ENCODE measurements at regions not wholly inside any gene's neighbourhood (a gene's known extent, or its start where the extent isn't known, plus 50 kb on each side); places are given as distances from the start of the nearest gene placed in this dataset.

DNA sequence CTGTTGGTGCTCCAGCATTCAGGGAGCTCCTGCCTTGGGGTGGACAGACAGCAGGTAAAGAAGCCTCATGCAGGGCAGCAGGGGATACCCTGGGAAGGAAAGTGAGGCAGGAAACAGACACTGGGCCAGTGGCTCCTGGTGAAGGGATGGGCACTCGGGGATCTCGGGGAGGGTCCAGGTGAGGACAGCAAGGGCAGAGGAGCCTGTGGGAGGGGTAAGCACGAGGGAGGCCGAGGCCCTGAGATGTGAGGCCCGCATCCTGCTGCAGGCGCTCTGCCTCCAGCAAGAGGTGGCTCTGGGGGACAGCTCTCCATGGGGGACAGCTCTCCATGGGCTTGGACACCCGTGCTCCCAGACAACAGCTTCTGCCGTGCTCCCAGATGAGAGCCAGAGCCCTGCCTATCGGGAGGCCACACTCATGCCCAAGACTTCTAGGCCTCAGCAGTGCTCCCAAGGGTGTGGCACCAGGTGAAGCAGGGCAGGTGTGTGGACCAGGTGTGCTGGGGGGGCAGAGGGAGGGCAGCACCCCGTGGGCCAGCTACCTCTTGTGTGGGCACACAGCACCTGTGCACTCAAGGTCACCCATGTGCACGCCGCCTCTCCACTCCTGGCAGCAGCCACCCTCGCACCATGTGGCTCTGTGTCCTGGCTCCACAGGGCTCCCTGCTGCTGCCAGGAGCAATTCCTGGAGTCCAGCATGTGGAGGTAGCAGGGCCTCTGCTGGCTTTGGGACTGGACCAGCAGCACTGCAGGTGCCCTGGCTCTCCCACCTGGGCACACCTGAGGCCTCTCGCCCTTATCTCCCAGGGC, 93.6 kb upstream of the INSIG1 start:
- no peak overlapping the region for H3K27ac ChIP-seq (ENCODE audit: low read depth in 1 of 2, low read length in 2 of 2)
- intact Hi-C loops (cut with DNase I, micrococcal nuclease): loop anchor here (5.0 to 10.0 kb wide), 3 partner anchors 202 to 441 kb away; partner anchors contain the start of genes PAXIP1 (in 1 of the 2) and RBM33 (in 1 of the 2)

GRCh38 chr7:155204744-155205367, 92.8 kb upstream of the INSIG1 start:
- H3K4me3 ChIP-seq (ENCODE audit: low read length): peak overlapping the region; percentile 69
- intact Hi-C loops (cut with DNase I, micrococcal nuclease): loop anchor here (1.0 to 10.0 kb wide), 6 partner anchors 94 to 440 kb away; partner anchors contain the start of genes PAXIP1 (in 1 of the 2) and RBM33 (in 1 of the 2)
- DNase-seq: peak in 1 of 14 experiments; percentile 36
- Mint-ChIP-seq H3K4me1 (ENCODE audit: low read depth) (peaks cover 22% of the 10 kb centered on the region), H3K27ac (peak overlapping the region; percentile 93), H3K4me3 (peak overlapping the region; percentile 91), H3K27me3 (no peaks in the 10 kb centered on the region), H3K9me3 (no peaks in the 10 kb centered on the region), H3K36me3 (ENCODE audit: low read depth) (no peaks in the 10 kb centered on the region)
- no peaks in the 10 kb centered on the region for H3K36me3 ChIP-seq (ENCODE audit: insufficient read depth, low read length)
- ATAC-seq (ENCODE audit: poor library complexity): no peak
- peaks cover 29% of the 10 kb centered on the region for H3K4me1 ChIP-seq (ENCODE audit: insufficient read depth, low read length)
- TF ChIP-seq, protein P1, sequence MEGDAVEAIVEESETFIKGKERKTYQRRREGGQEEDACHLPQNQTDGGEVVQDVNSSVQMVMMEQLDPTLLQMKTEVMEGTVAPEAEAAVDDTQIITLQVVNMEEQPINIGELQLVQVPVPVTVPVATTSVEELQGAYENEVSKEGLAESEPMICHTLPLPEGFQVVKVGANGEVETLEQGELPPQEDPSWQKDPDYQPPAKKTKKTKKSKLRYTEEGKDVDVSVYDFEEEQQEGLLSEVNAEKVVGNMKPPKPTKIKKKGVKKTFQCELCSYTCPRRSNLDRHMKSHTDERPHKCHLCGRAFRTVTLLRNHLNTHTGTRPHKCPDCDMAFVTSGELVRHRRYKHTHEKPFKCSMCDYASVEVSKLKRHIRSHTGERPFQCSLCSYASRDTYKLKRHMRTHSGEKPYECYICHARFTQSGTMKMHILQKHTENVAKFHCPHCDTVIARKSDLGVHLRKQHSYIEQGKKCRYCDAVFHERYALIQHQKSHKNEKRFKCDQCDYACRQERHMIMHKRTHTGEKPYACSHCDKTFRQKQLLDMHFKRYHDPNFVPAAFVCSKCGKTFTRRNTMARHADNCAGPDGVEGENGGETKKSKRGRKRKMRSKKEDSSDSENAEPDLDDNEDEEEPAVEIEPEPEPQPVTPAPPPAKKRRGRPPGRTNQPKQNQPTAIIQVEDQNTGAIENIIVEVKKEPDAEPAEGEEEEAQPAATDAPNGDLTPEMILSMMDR (IDR thresholded peaks at IDR 0.05): no peak
- peaks cover 0 to 3% of the 10 kb centered on the region in 2 experiments for H3K9me3 ChIP-seq (ENCODE audit: control insufficient read depth in 1 of 2, insufficient read depth in 1 of 2, low read length in 2 of 2)
- no peaks in the 10 kb centered on the region for H3K27me3 ChIP-seq (ENCODE audit: control insufficient read depth in 1 of 2, insufficient read depth in 2 of 2, low read length in 2 of 2)
- ChIA-PET CTCF (interaction anchor here (0.7 to 2.4 kb wide), 5 partner anchors 15 to 140 kb away, joined by 3 to 19 read pairs (median 6); no protein-coding TSS in a partner anchor), POLR2A (interaction anchor here (0.6 to 3.4 kb wide), 5 partner anchors 93 to 442 kb away, joined by 3 to 114 read pairs (median 7); partner anchors contain the start of genes INSIG1 and PAXIP1)
- peak overlapping the region; percentile 65 to 93 for H3K27ac ChIP-seq (ENCODE audit: low read depth in 1 of 2, low read length in 2 of 2)

More for the DNA sequence above, 93.6 kb upstream of the INSIG1 start:
- Mint-ChIP-seq H3K9me3 (no peaks in the 10 kb centered on the region), H3K36me3 (ENCODE audit: low read depth) (no peaks in the 10 kb centered on the region), H3K27ac (no peak overlapping the region), H3K4me1 (ENCODE audit: low read depth) (peaks cover 22% of the 10 kb centered on the region), H3K4me3 (peak overlapping the region; percentile 26), H3K27me3 (no peaks in the 10 kb centered on the region)
- CTCF ChIA-PET: interaction anchor here (2.4 kb wide), 1 partner anchor 141 kb away, joined by 19 read pairs; no protein-coding TSS in a partner anchor
- no peaks in the 10 kb centered on the region for H3K36me3 ChIP-seq (ENCODE audit: insufficient read depth, low read length)
- DNase-seq (peak in 1 of 14 experiments; percentile 34), ATAC-seq (ENCODE audit: poor library complexity) (no peak)
- H3K4me3 ChIP-seq (ENCODE audit: low read length): no peak overlapping the region
- POLR2A ChIA-PET: interaction anchor here (1.9 to 3.4 kb wide), 2 partner anchors 94 to 141 kb away, joined by 8 to 114 read pairs; partner anchors contain the start of gene INSIG1
- peaks cover 29% of the 10 kb centered on the region for H3K4me1 ChIP-seq (ENCODE audit: insufficient read depth, low read length)
- H3K27me3 ChIP-seq (ENCODE audit: control insufficient read depth in 1 of 2, insufficient read depth in 2 of 2, low read length in 2 of 2): no peaks in the 10 kb centered on the region
- no peaks in the 10 kb centered on the region for H3K9me3 ChIP-seq (ENCODE audit: control insufficient read depth in 1 of 2, insufficient read depth in 1 of 2, low read length in 2 of 2)
- TF ChIP-seq, protein P1 (IDR thresholded peaks at IDR 0.05): no peak
